Hindlimb muscle (tissue), 1 donor: ENCODE measurements at regions not wholly inside any gene's neighbourhood (a gene's known extent, or its start where the extent isn't known, plus 50 kb on each side); places are given as distances from the start of the nearest gene placed in this dataset.
"Not testable (repeated sequence)": the region's sequence is repeated elsewhere in the genome, so short reads cannot be mapped to it uniquely, and the experiment has no call there.

ENCODE experiments used
- DNase-seq: peaks from one replicate; pipeline ENCODE4 v3.0.0-alpha.2; 2013

DNA sequence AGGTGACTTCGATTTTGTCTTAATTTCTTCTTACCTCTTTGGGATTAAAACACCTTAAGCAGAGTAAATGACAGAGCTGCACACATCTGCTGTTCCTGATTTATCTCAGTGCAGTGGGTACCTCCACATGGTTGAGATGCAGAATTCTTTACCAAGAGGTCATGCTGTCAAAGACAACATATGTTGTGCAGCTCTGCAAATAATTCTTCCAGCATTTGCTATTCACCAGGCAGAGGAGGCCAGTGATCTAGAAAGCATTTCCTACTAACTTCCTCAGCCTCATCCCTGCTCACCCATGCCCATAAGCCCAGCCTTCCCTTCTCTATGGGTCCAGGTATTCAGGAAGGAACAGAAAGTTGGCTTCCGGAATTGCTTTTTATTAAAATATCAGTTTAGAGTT is 109.3 kb downstream of the THBS2 start:
- no peak for DNase-seq

DNA sequence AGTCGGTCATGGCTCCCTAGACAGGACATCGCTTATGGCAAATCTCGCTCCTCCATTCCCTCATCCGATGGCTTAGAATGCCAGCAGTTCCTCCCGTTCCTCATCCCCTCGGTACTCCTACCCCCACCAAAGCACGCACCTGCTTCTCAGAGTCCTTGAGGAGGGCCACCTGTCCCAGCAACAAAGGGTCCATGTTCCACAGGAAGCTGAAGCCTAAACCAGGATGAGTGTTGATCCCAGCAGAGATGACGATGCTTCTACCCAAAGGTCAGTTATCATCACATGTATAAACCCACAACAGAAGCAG is 111.2 kb downstream of the THBS2 start:
- no peak for DNase-seq

DNA sequence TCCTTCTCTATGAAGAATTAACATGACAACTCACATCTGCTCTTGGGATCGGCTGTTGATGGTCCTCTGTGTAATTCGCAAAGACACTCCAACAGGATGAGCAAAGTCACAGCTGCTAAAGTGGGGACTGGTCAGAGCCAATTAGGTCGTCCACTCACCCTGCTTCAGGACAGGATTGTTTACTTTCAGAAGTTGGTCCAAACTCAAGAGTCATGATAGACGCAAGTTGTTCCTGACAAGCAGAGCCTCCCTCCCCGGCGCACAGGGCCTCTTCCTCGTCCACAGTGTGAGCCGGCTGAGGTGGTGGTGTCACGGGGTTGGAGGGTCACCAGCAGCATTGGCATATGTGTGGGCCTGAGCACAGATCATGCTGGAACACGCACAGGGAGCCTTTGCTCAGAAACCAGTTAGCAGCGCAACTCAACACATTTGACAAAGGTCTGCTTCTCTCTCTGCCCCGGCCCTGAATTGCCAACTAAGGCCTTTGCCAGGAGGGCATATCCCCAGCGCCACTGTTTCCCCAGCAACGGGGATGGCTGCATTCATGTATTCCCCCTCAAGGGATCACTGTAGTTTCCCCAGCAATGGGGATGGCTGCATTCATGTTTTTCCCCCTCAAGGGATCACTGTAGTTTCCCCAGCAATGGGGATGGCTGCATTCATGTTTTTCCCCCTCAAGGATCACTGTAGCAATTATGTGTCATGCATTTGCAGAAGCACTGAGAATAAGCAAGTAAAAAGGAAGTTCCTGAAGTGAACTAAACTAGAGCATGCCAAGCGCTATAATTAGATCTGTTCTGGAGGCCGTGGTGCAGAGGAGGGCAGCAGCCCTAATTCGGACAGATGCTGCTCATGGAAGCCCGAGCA is 111.7 kb downstream of the THBS2 start:
- peak; percentile 69 for DNase-seq

DNA sequence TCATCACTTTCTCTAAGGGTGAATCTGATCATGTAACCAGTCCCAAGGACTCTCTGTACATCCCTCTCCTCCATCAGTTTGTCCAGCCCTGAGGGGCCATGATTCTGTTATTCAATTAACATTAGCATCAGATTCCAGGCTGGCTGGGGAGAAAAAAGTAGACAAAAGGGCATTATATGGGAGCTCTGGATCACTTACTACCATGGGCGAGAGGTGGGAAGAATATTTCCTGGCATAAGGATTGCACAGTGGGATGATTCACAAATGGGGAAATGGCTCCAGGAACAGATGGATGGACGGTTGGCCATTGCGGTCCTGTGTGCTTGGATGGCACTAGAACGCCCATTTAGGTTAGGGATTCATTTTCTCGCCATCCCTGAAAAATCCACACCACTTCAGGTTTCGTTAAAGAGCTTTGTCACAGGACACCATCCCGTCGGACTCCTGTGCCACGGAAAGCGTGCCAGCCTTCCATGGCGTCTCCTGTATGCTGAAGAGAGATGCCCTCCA is 112.6 kb downstream of the THBS2 start:
- DNase-seq, result no peak

DNA sequence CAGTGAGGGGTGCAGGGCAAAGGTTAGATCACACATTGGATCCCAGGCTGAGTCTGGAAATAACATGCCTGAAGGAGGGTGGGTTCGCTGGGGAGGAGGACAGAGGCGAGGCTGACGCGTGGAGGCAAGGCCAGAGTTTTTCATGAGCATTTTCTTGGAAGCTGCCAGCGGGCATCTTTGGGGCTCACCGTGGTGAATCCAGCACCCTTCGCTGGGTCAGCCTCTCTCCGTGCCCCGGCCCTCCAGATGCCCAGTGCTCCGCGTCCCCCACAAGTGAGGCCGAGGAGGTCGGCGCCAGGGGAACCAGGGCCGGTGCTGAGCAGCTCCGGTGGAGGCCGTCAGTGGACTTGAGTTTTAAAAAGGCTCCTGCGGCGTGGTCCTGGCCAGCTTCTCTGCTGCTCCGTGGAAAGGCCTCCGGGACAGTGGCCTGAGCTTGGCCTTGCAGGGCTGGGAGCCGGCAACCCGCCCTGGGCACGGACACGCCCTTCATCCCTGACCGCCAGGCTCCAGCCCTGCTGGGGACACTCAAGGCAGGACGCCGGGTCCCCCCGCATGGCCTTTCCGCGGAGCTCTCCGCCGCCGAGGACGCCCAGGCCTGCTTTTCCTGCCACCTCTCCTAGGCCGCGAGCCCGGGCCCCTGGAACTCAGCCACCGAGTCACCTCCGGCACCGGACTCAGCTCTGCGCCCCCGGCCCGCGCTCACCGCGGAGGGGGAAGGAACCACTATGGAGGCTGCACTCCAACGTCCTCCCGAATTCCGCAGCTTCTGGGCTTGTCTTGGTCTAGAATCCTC is 114.3 kb downstream of the THBS2 start:
- DNase-seq, result no peak

DNA sequence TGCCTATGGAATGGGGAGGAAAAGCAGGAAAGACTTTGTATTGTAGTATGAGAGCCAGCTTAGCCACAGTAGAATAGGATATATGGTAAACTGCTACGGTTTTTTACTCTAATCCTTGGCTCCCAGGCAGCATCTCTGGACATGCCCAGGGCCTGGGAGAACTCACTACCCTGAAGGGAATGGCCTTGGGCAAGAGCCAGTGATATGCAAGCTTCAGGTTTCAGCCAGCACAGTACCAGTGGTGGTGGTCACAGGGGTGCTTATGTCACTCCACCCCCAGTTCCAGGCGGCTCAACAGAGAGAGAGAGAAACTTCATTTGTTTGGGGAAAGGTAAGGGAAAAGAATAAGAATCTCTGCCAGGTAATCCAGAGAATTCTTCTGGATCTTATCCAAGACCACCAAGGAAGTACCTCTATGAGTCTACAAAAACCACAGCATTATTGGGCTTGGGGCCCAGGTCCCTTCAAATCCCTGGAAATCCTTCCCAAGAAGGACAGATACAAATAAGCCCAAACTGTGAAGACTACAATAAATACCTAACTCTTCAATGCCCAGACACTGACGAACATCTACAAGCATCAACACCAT is 121.2 kb downstream of the THBS2 start:
- no peak for DNase-seq

DNA sequence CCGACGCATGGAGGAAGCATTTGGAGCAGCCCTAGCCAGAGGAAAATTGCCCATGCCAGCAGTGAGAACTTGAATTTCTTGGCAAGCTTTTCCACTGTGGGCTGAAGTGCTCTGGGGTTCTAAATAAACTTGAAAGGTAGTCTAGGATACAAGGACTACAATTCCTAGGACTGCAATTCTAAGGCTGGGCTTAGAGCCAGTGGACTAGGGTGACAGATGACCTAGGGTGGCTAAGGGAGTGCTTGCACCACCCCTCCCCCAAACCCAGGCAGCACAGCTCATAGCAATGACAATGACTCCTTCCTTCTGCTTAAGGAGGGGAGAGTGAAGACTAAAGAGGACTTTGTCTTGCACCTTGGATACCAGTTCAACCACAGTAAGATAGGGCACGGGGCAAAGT is 122.3 kb downstream of the THBS2 start:
- no peak for DNase-seq

DNA sequence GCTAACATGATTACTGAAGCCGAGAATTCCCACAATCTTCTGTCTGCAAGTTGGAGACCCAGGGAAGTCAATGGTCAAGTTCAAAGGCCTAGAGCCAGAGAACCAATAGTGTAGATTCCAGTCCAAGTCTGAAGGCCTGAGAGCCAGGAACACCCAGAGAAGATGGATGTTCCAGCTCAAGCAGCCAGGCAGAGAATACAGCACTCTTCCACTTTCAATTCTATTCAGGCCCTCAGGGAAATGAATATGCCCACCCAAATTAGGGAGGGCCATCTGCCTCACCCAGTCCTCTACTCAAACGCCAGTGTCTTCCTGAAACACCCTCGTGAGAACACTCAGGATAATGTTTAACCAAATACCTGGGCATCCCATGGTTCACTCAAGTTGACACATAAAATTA is 123.5 kb downstream of the THBS2 start:
- DNase-seq, result no peak

DNA sequence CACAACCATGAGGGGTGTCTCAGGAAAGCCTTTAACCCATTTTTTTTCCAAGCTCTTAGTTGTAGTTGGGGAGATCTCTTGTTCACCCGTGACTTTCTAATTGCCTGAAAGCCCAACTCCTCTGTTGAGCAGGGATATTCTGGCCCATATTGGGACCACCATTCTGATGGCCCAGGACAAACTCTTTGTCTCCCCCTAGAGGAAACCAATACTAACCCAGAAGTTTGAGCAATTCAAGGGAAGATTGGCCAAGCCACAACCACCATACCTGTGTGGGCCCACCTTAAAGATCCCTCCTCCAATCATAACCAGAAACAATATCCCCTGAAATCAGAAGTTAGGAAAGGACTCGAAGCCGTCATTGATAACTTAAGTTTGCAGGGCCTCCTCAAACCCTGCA is 132.6 kb downstream of the THBS2 start:
- DNase-seq, result no peak

DNA sequence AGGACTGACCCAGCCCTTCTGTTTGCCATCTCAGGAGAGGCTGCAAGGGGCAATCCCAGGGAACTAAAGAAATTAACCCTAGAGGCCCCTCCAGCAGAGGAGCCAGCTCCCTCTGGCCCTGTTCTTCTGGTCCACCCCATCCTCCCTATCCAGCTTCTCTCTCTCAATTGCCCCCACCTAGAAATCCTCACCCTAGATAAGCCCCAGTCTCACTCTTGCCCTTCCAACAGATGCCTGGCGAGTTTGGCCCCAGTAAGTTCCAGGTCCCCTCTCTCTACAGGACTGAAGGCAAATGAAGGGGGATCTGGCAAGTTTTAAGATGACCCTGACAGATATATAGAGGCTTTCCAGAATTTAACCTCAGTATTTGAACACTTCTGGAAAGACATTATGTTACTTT is 134.0 kb downstream of the THBS2 start:
- DNase-seq, result no peak

DNA sequence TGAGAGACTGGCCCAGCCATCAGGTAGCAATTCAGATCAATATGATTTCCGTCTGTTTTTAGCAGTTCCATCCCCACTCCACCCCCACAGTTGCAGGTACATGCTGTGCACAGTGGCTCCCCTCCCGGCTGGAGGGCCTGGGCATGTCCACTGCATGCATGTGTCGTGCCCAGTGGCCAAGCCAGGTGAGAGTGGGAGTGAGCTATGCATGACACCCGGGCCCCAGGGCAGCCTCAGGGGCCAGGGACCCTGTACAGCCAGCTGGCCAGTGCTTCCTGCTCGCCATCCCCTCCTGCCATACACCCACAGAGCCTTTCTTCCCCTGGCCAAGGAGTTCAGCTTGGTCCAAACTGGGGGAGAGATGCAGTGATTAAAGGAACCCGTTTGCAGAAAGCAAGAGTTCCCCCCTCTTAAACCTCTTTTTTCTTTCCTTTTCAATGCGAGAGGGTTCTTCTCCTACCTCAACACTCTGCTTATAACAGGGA is 135.3 kb downstream of the THBS2 start:
- DNase-seq, result no peak

DNA sequence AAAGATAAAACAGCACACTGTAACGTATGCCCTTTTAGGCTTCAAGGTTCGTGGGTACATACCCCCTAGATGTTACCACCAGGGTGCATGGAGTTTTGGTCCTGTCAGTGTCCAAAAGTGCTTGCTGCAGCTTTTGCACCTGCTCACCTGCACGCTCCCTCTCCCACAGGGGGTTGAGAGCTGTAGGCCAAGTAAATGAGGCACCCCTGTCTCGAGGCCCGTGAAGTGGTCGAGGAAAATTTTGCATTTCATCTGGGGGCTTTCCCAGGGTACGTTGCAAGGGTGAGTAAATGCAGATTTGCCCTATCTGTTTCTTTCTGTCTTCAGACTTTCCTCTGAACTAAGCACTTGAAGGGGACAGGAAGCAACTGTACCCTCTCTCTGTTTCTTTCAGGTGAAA is 136.0 kb downstream of the THBS2 start:
- DNase-seq, result no peak

DNA sequence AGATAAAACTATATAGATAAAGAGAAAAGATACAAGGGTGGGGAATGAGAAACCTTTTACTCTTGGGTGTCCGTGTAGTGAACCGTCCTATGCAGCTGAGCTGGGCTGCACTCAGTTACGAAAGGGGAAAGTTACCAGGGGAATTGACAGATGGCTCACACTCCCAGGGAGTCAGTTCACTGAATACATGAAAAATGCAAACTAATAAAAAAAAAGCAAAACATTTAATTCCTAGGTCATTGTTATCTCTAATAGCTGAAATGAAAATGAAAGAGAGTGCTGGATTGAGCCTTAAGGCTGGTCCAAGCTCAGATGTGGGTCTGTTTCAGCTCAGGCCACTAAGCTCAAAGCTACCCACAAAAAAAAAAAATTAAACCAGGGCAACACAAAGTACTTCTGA is 138.0 kb downstream of the THBS2 start:
- no peak for DNase-seq

DNA sequence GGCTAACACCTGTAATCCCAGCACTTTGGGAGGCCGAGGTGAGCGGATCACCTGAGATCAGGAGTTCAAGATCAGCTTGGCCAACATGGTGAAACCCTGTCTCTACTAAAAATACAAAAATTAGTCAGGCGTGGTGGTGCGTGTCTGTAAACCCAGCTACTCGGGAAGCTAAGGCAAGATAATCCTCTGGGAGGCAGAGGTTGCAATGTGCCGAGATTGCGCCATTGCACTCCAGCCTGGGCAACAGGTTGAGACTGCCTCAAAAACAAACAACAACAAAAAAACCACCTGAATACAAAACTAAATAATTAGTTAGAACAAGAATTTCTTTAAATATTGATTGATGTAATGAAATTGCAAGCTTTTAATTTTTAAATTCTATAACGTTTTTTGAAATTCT is 139.0 kb downstream of the THBS2 start:
- not testable (repeated sequence) for DNase-seq

DNA sequence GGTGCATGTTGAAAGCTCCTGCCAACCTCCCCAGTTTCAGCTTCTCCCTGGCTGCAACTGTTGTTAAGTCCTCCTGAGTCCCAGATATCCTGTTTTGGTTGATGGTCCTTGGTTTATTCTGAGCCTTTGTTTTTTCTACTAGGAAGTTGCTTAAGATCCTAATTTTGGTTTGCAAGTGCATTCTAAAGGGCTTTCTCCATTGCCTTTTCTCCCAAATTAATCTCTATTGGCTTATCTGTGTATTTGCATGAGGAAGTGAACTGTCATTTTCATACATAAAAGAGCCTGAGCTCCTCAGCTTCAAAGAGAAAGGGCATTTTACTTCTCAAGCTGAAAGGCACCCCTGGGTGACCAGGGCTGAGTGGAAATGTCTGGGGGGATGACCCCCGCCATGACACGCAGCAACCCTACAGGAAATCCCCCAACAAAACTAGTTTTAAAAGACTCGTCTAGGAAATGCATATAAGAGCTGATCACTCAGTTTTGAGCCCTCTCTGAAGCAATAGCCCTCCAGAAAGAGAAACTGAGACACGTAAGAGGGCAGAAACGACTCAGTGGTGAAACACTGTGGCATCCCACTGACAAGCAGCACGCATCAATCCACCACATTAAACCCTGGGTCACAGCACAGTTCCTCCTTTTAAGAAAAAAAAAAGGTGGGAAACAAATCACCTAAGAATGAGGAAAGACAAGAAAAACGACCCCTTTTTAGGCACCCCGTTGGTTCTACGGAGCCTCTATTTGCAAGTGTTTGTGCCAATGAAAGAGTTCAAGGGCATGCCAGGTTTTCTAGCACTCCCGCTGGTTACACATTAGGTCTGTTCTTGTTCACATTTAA is 140.9 kb downstream of the THBS2 start:
- no peak for DNase-seq

DNA sequence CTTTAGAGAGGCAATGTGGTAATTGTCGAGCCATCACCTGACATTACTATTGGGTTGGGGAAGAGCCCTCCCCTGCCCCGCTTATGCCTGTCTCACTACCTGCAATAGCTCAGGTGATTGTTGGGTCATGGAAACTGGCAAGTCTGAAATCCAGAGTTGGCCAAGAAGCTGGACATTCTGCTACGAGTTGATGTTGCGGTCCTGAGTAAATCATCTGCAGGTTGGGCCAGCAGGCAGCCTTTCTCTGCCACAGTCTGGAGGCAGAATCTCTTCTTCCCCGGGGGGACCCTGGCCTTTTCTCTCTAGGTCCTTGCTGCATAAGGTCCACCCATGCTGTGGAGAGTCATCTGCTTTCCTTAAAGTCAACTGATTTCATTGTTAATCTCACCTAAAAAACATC is 142.4 kb downstream of the THBS2 start:
- no peak for DNase-seq

DNA sequence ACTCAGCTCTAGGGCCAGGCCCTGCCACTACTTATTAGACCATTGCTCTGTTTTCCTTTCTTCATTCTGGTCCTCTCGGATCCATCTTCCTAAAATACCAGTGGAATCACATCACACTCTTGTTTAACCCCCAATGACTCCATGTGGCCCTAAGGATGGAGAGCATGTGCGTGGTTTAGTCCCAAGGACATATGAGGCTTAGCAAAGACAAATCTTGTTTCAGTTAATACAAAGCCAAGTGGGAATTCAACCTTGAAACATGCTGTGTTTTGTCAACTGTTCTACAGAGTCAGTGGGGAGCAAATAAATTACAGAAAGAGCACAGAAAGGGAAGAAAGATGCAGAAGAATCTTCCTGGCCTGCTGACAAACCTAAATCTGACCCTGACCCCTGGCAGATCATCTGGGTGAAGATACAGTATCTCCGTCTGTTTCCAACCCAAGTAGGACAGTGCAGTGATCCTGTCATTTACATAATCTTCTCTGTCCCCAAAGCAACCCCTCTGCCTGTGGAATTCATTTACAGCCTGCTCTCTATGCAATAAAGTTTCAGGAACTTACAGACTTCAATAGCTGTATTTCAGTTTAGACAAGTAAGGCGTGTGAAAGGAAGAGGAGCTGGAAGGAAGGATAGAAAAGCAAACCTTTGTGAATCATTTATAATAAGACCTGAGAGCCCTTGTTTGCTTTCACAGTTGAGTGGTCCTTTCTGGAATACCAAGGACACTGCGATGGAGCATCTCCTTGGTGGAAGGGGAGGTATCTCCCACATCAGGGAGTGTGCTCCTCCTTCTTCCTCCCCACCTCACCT is 144.0 kb downstream of the THBS2 start:
- no peak for DNase-seq

DNA sequence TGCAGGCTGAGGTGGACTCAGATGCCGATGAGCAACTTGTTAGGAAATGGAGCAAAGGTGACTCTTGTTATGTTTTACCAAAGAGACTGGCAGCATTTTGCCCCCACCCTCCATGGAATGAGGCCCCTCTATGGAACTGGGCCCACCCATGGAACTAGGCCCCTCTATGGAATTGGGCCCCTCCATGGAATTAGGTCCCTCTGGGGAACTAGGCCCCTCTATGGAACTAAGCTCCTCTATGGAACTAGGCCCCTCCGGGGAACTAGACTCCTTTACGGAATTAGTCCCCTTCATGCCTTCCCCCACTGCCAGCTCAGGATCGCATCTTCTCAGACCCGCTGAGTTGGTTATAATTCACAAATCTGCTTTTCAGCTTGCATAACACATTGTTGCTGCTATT is 144.9 kb downstream of the THBS2 start:
- no peak for DNase-seq

DNA sequence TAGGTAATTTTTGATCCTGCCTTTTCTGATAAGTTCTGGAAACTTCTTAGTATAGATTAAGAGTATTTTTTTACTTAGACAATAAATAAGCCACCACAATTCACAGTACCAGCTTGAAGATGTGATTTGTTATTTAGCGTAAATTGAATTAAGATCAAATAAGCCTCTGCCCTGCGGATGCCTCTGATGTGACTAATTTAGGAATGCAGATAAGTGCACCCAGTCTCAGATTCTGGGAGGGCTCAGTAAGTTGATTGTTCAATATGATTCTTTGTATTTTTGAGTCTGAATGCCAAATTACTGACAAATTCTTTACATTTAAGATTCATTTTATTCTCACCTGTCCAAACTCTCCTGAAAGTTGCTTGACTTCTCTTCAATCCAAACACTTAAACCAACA is 147.5 kb downstream of the THBS2 start:
- no peak for DNase-seq

DNA sequence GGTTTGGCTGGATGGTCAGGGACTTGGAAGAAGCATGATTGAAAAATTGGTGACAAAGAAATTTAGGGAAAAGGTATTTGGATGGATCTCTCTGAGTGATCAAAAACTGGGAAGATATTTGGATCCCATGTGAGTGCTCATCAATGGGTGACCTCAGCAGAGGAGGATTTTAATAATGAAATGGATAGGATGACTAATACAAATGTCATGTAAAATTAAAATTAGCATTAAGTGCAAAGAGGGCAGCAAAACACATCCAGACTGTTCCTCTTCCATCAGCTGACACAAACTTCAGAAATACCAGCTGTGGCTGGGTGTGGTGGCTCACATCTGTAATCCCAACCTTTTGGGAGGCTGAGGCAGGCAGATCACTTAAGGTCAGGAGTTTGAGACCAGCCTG is 151.7 kb downstream of the THBS2 start:
- DNase-seq, result no peak

DNA sequence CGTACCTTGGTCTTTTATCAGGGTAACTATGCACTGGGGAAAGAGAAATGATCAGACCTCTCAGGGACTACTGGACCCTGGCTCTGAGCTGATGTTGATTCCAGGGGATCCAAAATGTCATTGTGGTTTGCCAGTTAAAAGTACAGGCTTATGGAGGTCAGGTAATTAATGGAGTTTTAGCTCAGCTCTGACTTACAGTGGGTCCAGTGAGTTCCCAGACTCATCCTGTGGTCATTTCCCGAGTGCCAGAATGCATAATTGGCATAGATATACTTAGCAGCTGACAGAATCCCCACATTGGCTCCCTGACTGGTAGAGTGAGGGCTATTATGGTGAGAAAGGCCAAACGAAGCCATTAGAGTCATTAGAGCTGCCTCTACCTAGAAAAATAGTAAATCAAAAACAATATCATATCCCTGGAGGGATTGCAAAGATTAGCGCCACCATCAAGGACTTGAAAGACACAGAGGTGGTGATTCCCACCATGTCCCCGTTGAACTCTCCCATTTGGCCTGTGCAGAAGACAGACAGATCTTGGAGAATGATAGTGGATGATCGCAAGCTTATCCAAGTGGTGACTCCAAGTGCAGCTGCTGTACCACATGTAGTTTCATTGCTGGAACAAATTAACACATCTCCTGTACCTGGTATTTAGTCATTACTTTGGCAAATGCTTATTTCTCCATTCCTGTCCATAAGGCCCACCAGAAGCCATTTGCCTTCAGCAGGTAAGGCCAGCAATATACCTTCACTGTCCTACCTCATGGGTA is 152.4 kb downstream of the THBS2 start:
- no peak for DNase-seq
